NOMO-1 (cell line): ENCODE measurements at regions not wholly inside any gene's neighbourhood (a gene's known extent, or its start where the extent isn't known, plus 50 kb on each side); places are given as distances from the start of the nearest gene placed in this dataset.
A peak's percentile ranks its signal among the peaks of the same experiment; 100 is the strongest.

Experiments used
- DNase-seq, 2 experiments: peaks; one replicate each; lab custom pipeline; 2025; ENCODE audit not compliant: unreplicated experiment in 2 of 2; lab: John Stamatoyannopoulos, UW

DNA sequence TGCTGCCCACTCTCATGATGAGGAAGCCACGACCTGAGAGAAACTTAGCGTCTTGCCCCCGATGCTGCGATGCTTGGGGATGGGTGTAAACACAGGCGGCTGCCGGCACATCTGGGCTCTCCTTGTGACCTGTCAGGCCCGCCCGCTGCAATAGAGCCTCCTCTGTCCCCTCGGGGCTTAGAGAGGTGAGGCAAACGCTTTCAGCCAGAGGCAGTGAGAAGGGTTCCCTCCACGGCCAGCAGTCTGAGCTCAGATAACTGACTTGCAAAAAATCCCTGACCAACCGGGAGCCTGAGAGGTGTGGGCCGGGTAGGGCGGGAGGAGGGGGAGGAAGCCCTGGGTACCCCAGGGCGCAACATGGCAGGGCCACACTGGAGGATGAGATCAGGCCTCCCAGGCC, 260.6 kb downstream of the C16orf95 start:
- no peak for DNase-seq

DNA sequence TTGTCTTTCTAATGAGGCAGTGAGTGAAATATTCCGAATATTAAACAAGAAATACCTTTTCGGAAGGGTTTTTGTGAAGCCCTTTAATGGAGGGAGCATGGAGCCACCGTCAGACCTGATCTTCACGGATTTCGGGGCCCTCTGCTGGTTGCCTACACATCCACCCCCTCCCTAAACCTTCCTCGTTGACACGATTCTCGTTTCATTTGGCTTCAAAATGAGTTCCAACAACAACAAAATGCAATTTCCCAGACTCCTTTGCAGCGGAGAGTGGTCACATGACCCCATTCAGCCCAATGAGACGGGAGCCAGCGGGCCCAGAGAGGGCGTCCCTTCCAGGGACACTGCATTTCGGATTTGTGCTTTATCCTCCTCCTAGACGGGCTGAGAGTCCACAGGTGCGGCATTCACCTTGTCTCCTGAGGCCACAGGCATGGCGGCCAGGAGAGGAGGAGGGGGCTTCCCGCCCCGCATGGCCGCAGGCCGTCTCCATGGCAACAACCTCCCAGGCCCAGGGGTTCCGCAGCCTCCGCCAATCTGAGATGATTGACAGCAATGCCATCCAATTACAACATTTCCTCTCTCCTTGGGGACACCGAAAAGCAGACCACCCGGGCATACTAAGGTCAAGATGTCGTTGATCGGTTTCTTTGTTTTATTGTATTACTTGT, 259.8 kb downstream of the C16orf95 start:
- no peak for DNase-seq

DNA sequence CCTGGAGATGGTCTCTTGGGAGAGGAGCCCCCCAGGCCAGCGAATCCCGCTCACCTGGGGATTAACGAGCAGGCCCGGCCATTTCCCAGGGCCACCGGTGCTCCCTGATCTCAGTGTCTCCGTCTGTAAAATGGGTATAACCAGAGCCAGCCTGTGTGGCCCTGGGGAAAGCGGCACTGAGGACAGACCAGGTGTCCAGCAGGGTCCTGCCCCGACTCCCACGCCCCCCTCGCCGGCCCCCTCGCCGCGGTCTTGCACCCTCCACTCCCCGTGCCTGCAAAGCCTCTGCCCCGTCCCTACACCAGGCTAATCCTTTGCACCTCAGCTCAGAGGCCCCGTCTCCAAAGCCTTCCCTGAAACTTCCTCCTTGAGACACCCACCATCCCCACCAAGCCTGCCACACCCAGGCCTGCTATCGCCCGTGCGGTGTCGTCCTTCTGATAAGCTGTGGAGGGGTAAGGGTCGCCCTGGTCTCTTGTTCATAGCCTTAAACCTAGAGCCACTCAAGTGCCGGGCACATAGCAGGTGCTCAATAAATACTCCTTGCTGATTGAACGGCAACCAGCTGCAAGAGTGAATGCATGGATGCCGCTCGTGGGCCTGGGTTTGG, 259.1 kb downstream of the C16orf95 start:
- DNase-seq, result no peak

DNA sequence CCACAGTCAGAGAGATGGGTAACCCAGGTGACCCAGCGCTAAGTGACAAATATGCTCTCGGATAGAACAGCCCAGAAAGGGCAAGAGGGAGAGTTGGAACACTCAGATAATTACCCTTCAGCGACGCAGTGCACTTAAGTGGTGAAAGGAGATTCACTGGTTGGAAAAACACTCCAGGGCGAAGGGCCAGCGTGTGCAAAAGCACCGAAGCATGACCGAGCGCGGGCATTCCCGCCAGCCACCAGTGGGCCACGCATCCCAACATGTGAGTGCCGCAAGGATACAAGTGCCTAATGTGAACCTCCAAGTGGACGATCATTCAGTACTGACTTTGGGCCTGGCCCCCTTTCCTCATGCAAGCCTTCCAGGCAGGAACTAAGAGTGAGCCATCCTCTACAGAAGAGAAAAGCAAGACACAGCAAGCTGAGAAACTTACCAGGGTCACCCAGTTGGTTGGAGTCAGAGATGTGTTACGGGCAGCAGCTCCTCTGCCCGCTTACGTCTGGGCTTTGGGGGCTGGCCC, 258.4 kb downstream of the C16orf95 start:
- DNase-seq, result no peak

DNA sequence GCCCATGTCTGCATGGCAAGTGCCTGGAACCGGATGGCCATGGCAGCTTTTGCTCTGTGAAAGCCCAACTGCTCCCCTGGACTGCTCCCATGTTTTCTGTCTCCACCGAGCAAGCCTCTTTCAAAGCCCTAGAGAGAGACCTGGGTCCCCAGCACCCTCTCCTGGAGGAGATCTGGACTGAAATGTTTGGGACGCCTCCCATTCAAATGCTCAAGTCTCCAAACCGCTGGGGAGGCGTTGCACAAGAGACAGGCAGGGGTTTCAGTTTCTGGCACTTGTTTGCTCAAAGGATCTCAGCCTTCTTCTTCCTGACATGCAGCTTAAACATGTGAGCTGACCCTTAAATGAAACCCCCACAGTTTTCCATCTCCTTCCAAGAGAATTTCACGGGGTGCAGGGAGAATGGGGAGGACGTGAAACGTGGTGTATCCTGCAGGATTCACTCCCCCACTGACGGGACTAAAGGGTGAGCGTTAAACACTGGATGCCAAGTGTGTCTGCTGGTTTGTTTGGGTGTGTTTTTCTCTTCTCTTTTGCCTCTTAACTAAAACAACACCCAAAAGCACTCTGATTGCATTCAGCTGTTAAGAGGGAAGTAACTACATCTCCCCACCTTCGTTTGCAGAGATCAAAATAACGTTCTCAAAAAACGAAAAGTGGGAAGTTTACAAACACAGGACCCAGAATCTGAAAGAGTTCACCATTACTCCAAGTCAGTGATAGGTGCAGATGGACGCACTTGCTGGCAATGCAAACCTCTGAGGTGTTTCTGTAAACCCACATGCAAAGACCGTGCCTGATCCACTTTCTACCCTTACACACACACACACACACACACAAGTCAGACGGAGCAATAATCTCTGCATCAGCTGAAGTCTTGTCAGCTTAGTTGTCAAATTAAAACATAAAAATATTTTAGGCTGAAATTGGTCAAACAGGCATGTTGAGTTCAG, 256.9 kb downstream of the C16orf95 start:
- DNase-seq, result peak; percentile 44 to 50

DNA sequence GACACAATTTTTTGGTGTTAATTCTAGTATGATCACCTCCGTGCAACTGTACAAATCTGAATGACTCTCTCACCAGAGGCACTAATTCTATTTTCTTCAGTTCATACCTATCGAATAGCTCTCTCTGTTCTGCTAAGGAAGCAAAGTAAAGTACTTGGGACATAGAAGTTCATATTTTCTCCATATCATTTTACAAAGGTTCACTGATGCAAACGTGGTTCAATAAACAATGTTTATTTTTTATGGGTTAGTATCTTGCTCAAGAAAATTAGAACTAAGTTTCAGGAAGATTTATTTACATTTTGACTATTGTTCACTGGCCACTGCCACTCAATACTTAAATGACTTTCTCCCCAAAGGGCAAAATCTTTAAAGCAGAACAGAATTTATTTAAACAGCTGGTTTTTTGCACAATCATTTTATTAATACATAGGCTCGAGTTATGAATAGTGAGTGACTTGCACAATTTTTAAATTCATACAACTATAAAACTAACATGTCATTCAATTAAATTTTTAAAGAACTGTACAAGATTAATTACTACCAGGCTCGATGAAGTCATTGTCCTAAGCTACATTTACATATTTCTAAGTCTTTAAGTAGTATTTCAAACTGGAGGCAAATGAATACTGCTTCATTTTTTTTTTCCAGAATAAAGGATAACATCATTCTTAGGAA, 255.8 kb downstream of the C16orf95 start:
- no peak for DNase-seq

DNA sequence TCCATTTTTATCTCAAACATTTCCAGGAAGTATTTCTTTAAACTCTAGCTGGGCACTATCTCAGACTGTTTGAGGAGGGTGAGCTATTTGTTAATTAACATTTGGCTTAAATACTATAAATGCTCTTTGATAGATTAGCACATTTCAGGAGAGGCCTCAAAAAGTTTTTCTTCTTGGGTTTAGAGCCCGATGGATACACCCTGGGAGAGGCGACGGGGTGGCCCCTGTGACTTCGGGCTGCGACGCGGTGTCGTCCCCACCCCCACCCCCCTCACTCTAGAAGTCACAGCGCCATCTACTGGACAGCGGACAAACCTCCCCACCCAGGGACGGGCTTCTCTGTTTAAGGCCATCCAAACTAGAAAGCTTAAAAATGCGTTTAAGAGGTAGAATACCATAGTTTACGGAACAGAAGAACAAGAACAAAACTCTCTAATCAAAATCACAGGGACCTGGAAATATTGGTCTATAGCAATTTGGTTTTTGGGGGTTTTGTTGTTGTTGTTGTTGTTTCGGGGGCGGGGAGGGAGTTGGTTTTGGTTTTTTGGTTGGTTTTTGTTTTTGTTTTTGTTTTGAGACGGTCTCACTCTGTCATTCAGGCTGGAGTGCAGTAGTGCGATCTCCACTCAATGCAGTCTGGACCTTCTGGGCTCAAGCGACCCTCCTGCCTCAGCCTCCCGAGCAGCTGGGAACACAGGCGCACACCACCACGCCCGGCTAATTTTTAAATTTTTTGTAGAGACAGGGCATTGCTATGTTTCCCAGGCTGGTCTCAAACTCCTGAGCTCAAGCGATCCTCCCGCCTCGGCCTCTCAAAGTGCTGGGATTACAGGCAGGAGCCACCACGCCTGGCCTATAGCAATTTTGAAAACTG, 254.4 kb downstream of the C16orf95 start:
- DNase-seq, result peak; percentile 44 to 51

DNA sequence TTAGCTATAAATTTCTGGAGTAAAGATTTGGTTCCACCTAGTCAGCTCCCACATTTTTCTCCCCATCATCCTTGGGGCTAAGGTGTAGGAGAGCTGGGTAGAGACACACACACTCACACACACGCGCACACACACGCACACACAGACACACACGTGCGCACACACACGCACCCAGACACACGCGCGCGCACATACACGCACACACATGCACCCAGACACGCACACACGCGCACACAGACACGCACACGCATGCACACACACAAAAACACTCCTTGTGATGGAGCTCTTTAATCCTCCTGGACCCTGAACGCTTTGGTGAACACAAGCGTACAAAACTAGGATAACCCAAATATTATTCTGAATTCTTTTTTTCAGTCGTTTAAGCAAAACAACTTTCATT, 253.6 kb downstream of the C16orf95 start:
- DNase-seq, result no peak

DNA sequence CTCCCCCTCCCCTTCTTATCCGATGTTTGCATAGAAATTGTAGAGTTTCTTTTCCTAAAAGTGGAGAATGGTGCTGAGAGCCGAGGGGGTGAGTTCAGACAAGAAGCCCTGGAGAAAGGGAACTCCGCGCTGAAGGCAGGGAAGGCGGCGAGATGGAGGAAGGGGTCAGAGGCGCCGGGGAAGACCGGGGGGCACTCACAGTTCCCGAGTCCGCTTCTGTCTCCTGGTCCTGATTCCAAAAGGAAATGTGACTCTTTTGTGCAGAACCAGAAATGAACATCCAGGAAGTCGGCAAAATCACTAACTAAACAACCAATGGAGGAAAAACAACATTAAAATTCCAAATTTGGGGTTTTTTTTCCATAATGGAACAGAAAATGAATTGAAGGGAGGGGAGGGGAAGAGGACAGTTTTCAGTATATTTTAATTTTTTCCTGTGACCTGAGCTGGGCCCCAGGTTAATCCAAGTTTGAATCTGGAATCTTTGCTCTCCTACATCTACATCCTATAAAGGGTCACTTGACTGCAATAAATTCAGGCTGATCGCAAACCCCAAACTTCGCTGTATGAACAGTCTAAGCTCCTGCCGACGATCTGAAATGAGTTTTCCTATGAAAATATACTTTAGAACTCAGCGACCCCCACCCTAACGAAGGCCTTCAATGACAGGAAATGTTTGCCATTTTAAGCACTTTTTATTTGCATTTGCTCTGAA, 252.3 kb downstream of the C16orf95 start:
- DNase-seq, result no peak

DNA sequence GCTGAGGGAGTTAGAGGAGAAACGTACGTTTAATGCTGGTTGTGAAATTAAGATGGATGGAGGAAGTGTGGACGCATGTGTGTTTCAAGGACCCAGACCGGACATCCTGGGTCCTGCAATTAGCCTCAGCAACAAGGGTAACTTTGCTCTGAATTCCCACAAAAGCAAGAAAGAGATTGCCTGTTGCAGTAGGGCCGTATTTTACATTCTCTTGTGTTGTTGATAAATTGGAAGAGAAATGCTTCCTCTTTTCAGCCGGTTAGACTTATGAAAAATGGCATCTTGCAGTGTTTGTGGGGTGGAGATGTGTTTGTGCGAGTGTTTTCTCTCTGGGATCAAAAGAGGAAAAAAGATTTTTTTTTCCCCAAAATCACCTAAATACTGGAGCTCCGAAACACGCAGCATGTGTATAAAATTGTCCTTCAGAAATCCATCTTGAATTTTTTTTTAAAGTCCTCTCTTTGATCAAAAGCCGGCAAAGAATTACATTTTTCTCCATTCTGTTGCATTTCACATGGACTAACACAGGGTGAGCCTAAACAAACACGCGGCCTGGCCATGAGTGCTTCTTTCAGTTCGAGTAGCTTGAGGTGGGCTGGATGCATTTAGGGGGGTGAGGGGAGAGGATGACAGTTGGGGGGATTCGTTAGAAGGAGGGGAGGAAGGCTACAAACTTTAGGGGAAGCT, 251.6 kb downstream of the C16orf95 start:
- DNase-seq, result peak; percentile 20 to 60

DNA sequence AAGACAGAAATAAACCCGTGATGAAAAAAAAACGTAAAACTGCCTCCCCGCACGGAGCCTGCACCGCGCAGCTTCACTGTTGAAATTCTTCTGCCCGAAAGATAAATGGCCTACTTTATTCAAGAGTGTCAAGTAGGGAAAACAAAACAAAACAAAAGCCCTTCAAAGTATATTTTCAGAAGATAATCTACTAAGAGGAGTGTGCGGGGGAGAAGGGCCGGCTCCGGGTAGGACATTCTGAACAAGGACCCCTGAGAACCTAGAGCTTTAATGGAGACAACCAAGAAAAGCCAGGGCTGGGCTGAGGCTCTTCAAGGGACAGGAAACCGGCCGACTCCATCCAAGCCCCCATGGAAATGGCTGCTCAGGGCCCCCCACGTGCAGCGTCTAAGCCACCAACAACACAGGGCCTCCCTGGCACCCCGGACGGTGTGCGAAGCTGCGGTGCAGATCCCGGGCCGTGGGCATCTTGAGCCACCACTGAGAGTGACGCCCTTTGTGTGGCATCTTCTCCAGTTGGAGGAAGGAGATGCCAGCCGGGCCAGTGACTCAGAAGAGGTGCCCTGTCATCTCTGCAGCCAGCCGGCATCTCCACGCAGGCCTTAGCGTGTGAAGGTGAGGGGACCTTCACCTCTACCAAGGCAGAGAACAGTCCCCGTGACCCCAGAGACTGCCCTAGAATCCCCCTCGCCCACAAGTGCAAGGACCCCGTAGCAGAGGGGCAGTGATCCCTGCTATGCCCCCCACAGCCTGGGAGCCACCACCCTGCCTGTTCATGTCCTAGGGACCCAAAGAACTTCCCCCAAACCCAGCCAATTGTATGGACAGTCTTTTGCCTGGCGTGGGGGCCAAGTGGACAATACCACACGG, 250.8 kb downstream of the C16orf95 start:
- no peak for DNase-seq

DNA sequence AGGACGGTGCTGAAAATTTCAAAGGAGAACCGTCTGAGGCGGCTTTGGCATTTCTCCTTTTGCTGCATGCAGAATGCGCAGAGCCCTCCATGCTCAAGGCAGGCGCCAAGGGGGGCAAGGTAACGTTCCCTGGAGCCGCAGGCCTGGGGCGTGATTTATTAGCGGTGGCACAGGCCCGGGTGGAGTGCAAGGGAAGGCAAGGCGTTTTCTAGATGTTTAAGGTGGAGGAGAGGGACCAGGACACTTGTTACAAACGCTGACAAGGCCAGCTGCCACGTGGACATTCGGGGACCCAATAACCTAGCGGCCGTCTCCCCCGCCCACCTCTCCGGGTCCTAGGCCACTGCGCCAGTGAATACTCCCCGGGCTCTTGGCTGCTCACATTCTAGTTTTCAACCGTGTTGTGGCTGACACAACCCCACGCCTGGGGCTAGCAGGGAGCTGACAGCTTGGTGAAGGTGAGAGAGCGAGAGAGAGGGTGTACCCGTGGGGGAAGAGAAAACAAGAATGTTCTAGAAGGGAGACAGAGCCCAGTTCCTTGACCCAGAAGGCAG, 250.1 kb downstream of the C16orf95 start:
- DNase-seq, result no peak

DNA sequence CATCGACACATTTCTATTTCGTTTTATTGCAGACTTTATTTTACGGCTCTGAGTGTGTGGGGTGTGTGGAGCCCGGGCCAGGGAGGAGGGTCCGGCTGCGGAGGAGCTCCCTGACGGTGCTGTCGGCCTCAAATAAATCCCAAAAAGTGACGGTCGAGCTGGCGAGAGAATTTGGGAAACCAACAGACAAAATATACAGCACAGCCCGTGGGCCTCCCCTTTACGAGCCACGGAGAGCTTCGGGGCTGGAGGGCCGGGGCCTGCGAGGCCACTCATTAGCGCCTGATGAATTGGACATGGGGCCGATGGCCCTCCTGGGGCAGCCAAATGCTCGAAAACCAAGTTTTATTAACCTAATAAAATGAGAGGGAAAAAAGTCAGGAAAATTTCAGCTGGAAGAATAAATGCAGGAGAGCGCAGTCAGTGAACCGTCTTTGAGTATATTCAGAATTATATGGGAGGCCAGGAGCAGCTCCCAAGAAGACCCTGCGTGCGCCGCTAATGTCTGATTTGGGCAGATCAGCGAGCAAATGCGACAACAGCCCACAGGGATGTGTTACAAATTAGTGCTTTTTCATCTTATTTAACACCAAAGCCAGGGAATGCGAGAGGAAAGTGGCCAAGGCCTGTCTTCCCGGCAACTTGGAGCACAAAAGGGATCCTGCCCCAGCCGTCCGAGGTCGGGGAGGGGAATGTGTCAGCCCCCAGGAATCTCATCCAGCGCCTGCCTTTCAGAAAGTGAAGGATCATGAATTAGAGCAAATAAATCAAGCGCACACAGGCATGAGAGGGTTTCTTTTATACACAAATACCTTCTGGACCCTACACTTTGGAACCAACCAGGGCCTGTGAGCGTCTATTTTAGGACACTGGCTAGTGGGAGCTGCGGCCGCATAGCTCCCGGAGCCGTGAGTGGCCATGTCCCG, 249.1 kb downstream of the C16orf95 start:
- DNase-seq, result no peak

DNA sequence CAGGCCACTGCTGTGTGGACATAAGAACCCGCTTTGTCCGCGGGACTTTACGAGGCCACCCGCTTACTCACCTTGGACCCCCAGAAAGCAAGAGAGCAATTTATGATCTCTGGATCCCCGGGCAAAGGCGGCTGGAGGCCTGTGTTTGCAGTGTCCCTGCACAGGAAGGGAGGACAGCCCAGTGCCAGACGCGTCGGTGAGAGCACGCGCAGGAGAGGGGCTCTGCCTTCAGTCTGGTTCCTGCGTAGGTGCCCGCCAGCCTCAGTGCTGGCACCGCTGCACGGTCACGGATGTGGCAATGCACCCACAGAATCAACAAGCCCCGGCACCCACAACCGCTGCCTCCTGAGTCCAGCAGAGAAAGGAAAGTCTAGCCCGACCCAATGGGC, 248.4 kb downstream of the C16orf95 start:
- DNase-seq, result no peak

DNA sequence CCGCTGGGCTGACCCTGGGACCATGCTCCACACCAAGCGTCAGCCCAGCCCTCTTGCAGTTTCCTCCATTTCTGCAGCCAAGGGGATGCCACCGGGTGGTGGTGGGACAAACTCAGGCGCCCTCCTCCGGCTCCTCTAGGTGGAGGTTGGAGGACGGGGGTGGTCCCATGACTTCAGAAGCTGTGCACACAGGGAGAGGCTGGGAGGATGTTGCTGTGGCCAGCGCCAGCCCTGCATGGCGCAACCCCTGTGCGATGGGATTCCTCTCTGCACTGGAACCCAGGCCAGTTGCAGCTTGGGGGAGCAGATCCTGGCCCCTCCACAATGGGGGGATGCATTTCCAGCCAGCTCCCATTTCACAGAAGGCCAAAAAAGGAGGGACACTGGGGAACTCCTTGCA, 246.5 kb downstream of the C16orf95 start:
- no peak for DNase-seq

DNA sequence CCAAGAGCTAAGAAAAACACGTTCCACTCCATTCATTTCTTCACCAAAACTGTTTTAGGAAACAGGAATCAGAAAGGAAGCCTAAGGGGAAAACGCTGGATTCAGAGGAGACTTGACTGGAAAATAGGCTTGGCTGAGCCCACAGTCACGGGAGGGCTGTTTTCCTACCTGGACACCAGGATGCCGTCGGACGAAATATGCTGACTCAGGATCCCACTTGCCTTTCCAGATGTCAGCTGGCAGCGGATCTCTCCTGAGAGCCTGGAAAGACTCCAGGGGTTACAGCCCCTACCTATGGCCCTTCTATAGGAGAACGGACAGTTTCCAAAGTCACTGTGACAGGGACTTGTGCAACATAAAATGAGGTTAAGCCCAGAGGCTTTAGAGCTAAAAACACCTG, 245.1 kb downstream of the C16orf95 start:
- no peak for DNase-seq
